Naive B cell (primary cell): ENCODE measurements at regions not wholly inside any gene's neighbourhood (a gene's known extent, or its start where the extent isn't known, plus 50 kb on each side); places are given as distances from the start of the nearest gene placed in this dataset.

Experiments
- ATAC-seq, 2 donors: fragments of 150-1000 bp; cut with Tn5 transposase; 2 replicates each; pipeline ENCODE4 v1.10.0; 2021; ENCODE audit warnings: low read depth in 2 of 2, mild to moderate bottlenecking in 2 of 2, moderate library complexity in 2 of 2
- DNase-seq: peaks from one replicate; pipeline ENCODE4 v3.0.0; 2022
- H3K27ac Mint-ChIP-seq, 6 donors: one replicate each; pipeline ENCODE4 v1.8.0; 2020 to 2022; ENCODE audit warnings: mild to moderate bottlenecking in 6 of 6, mixed read lengths in 6 of 6, moderate library complexity in 5 of 6, inconsistent platforms in 2 of 6
- H3K27me3 Mint-ChIP-seq, 3 donors: one replicate each; pipeline ENCODE4 v1.8.0; 2021 to 2022; ENCODE audit warnings: mixed read lengths in 3 of 3, mild to moderate bottlenecking in 1 of 3
- H3K36me3 Mint-ChIP-seq, 2 donors: one replicate each; pipeline ENCODE4 v1.8.0; 2020 to 2022; ENCODE audit warnings: mixed read lengths in 2 of 2, inconsistent platforms in 1 of 2, mild to moderate bottlenecking in 1 of 2
- H3K4me1 Mint-ChIP-seq, 3 donors: one replicate each; pipeline ENCODE4 v1.8.0; 2020 to 2022; ENCODE audit warnings: mixed read lengths in 3 of 3, inconsistent platforms in 1 of 3, mild to moderate bottlenecking in 1 of 3, moderate library complexity in 1 of 3
- H3K4me3 Mint-ChIP-seq, 8 donors: one replicate each; pipeline ENCODE4 v1.8.0; 2020 to 2022; ENCODE audit warnings: mild to moderate bottlenecking in 8 of 8, mixed read lengths in 8 of 8, moderate library complexity in 8 of 8, inconsistent platforms in 2 of 8
- H3K9me3 Mint-ChIP-seq, 7 donors: one replicate each; pipeline ENCODE4 v1.8.0; 2020 to 2022; ENCODE audit warnings: mixed read lengths in 7 of 7, mild to moderate bottlenecking in 5 of 7, inconsistent platforms in 2 of 7, moderate library complexity in 1 of 7

- Mint-ChIP-seq H3K4me1 (no peaks in the 10 kb centered on the region), H3K4me3 (no peak overlapping the region), H3K36me3 (no peaks in the 10 kb centered on the region), H3K9me3 (peaks cover 0 to 6% (median 0%) of the 10 kb centered on the region in 7 donors), H3K27ac (no peak overlapping the region), H3K27me3 (no peaks in the 10 kb centered on the region)
- no peak for ATAC-seq
- DNase-seq: no peak
Observed at GRCh38 chr6:23465912-23466311, 660.1 kb upstream of the NRSN1 start.

GRCh38 chr6:23477586-23477985 lies 648.4 kb upstream of the NRSN1 start:
- Mint-ChIP-seq H3K27me3 (no peaks in the 10 kb centered on the region), H3K36me3 (no peaks in the 10 kb centered on the region)
- no peak for ATAC-seq

GRCh38 chr6:23478312-23478711 lies 647.7 kb upstream of the NRSN1 start:
- no peak for DNase-seq
- no peaks in the 10 kb centered on the region for H3K4me1 Mint-ChIP-seq
- ATAC-seq: no peak
- no peaks in the 10 kb centered on the region for H3K27me3 Mint-ChIP-seq
- H3K4me3 Mint-ChIP-seq: no peak overlapping the region
- no peak overlapping the region for H3K27ac Mint-ChIP-seq
- H3K36me3 Mint-ChIP-seq: no peaks in the 10 kb centered on the region
- peaks cover 0 to 19% (median 6%) of the 10 kb centered on the region in 7 donors for H3K9me3 Mint-ChIP-seq

More at GRCh38 chr6:23477586-23477985, 648.4 kb upstream of the NRSN1 start:
- no peak overlapping the region for H3K4me3 Mint-ChIP-seq
- no peaks in the 10 kb centered on the region for H3K4me1 Mint-ChIP-seq
- no peak for DNase-seq
- peaks cover 0 to 19% (median 7%) of the 10 kb centered on the region in 7 donors for H3K9me3 Mint-ChIP-seq
- H3K27ac Mint-ChIP-seq: no peak overlapping the region

GRCh38 chr6:23483896-23484295 lies 642.1 kb upstream of the NRSN1 start:
- DNase-seq: no peak
- H3K27me3 Mint-ChIP-seq: no peaks in the 10 kb centered on the region
- no peak overlapping the region for H3K27ac Mint-ChIP-seq
- no peaks in the 10 kb centered on the region for H3K36me3 Mint-ChIP-seq
- ATAC-seq: no peak
- H3K9me3 Mint-ChIP-seq: peaks cover 0 to 7% (median 3%) of the 10 kb centered on the region in 7 donors
- H3K4me3 Mint-ChIP-seq: no peak overlapping the region
- H3K4me1 Mint-ChIP-seq: no peaks in the 10 kb centered on the region

GRCh38 chr6:23494367-23494766 lies 631.6 kb upstream of the NRSN1 start:
- H3K9me3 Mint-ChIP-seq: peaks cover 9 to 21% (median 14%) of the 10 kb centered on the region in 7 donors
- no peak overlapping the region for H3K27ac Mint-ChIP-seq
- no peaks in the 10 kb centered on the region for H3K4me1 Mint-ChIP-seq
- H3K27me3 Mint-ChIP-seq: no peaks in the 10 kb centered on the region
- no peak overlapping the region for H3K4me3 Mint-ChIP-seq
- H3K36me3 Mint-ChIP-seq: no peaks in the 10 kb centered on the region
- ATAC-seq (no peak), DNase-seq (no peak)

GRCh38 chr6:23498013-23498412 lies 628.0 kb upstream of the NRSN1 start:
- Mint-ChIP-seq H3K9me3 (peaks cover 0 to 7% (median 4%) of the 10 kb centered on the region in 7 donors), H3K4me3 (no peak overlapping the region), H3K27ac (no peak overlapping the region), H3K4me1 (no peaks in the 10 kb centered on the region), H3K36me3 (no peaks in the 10 kb centered on the region), H3K27me3 (no peaks in the 10 kb centered on the region)
- no peak for ATAC-seq
- no peak for DNase-seq

- Mint-ChIP-seq H3K27me3 (no peaks in the 10 kb centered on the region), H3K9me3 (peaks cover 0 to 7% (median 4%) of the 10 kb centered on the region in 7 donors), H3K4me3 (no peak overlapping the region), H3K4me1 (no peaks in the 10 kb centered on the region), H3K27ac (no peak overlapping the region), H3K36me3 (no peaks in the 10 kb centered on the region)
- DNase-seq (no peak), ATAC-seq (no peak)
Observed at GRCh38 chr6:23499549-23499948, 626.5 kb upstream of the NRSN1 start.

GRCh38 chr6:23503173-23503572 lies 622.8 kb upstream of the NRSN1 start:
- H3K4me1 Mint-ChIP-seq: no peaks in the 10 kb centered on the region
- no peak for ATAC-seq

GRCh38 chr6:23505026-23505425 lies 621.0 kb upstream of the NRSN1 start:
- Mint-ChIP-seq H3K4me1 (no peaks in the 10 kb centered on the region), H3K9me3 (peaks cover 0 to 6% (median 2%) of the 10 kb centered on the region in 7 donors), H3K36me3 (no peaks in the 10 kb centered on the region), H3K27ac (no peak overlapping the region), H3K27me3 (no peaks in the 10 kb centered on the region), H3K4me3 (no peak overlapping the region)
- ATAC-seq: no peak
- no peak for DNase-seq

More at GRCh38 chr6:23503173-23503572, 622.8 kb upstream of the NRSN1 start:
- Mint-ChIP-seq H3K4me3 (no peak overlapping the region), H3K9me3 (peaks cover 0 to 7% (median 0%) of the 10 kb centered on the region in 7 donors), H3K27ac (no peak overlapping the region), H3K36me3 (no peaks in the 10 kb centered on the region), H3K27me3 (no peaks in the 10 kb centered on the region)
- no peak for DNase-seq

GRCh38 chr6:23510778-23511510 lies 615.1 kb upstream of the NRSN1 start:
- H3K36me3 Mint-ChIP-seq: no peaks in the 10 kb centered on the region
- no peak for ATAC-seq
- no peak overlapping the region for H3K27ac Mint-ChIP-seq
- no peaks in the 10 kb centered on the region for H3K27me3 Mint-ChIP-seq
- H3K9me3 Mint-ChIP-seq: peaks cover 0 to 4% (median 0%) of the 10 kb centered on the region in 7 donors
- DNase-seq: no peak
- no peaks in the 10 kb centered on the region for H3K4me1 Mint-ChIP-seq
- H3K4me3 Mint-ChIP-seq: no peak overlapping the region

- no peak overlapping the region for H3K27ac Mint-ChIP-seq
- DNase-seq (no peak), ATAC-seq (no peak)
- no peaks in the 10 kb centered on the region for H3K36me3 Mint-ChIP-seq
- H3K27me3 Mint-ChIP-seq: no peaks in the 10 kb centered on the region
- H3K4me1 Mint-ChIP-seq: no peaks in the 10 kb centered on the region
- H3K4me3 Mint-ChIP-seq: no peak overlapping the region
- peaks cover 0 to 4% (median 0%) of the 10 kb centered on the region in 7 donors for H3K9me3 Mint-ChIP-seq
Observed at GRCh38 chr6:23511817-23512216, 614.2 kb upstream of the NRSN1 start.

- Mint-ChIP-seq H3K36me3 (no peaks in the 10 kb centered on the region), H3K4me1 (no peaks in the 10 kb centered on the region), H3K27me3 (no peaks in the 10 kb centered on the region), H3K27ac (no peak overlapping the region), H3K4me3 (no peak overlapping the region), H3K9me3 (no peaks in the 10 kb centered on the region)
- ATAC-seq (no peak), DNase-seq (no peak)
Observed at GRCh38 chr6:23518294-23518693, 607.7 kb upstream of the NRSN1 start.

GRCh38 chr6:23522792-23523547 lies 603.0 kb upstream of the NRSN1 start:
- ATAC-seq (no peak), DNase-seq (no peak)
- Mint-ChIP-seq H3K27me3 (no peaks in the 10 kb centered on the region), H3K36me3 (no peaks in the 10 kb centered on the region), H3K27ac (peak overlapping the region in 1 of 6 donors; percentile 19), H3K4me1 (no peaks in the 10 kb centered on the region), H3K9me3 (peaks cover 0 to 6% (median 3%) of the 10 kb centered on the region in 7 donors), H3K4me3 (no peak overlapping the region)

- no peak for DNase-seq
- Mint-ChIP-seq H3K27me3 (no peaks in the 10 kb centered on the region), H3K36me3 (no peaks in the 10 kb centered on the region), H3K27ac (no peak overlapping the region), H3K4me1 (no peaks in the 10 kb centered on the region), H3K4me3 (no peak overlapping the region), H3K9me3 (peaks cover 0 to 6% (median 3%) of the 10 kb centered on the region in 7 donors)
- no peak for ATAC-seq
Observed at GRCh38 chr6:23523771-23524170, 602.2 kb upstream of the NRSN1 start.
